Activated CD4-positive, alpha-beta T cell treated with anti-CD3 and anti-CD28 coated beads, Interleukin-10, Interleukin-2, amounts not matched to agents 100 ng/mL and 50 ng/mL, durations not matched to agents 16 hours and 8 hours (primary cell): ENCODE measurements at regions not wholly inside any gene's neighbourhood (a gene's known extent, or its start where the extent isn't known, plus 50 kb on each side); places are given as distances from the start of the nearest gene placed in this dataset.
"Not testable (repeated sequence)": the region's sequence is repeated elsewhere in the genome, so short reads cannot be mapped to it uniquely, and the experiment has no call there.

Source experiments
- DNase-seq: peaks from one replicate; pipeline ENCODE4 v3.0.0-alpha.2; 2020

DNA sequence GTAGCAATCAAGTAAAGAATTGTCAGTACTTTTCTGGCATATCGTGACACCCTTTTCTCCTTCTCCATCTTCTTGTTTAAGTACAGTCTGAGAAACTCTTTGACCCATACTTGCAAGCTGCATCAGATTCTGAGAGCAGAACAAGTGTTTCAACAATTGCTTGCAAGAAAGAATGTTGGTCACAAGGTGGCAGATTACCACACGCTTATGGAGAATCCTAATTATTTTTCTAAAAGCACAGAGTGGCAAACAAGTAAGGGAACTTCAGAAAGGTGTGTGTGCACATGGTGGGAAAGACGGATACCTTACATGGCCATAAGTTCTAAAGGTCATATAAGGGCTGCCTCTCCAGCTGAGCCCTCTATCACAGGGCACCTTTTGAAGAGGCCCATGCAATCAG lies 136.4 kb upstream of the FGF13 start:
- DNase-seq = no peak

DNA sequence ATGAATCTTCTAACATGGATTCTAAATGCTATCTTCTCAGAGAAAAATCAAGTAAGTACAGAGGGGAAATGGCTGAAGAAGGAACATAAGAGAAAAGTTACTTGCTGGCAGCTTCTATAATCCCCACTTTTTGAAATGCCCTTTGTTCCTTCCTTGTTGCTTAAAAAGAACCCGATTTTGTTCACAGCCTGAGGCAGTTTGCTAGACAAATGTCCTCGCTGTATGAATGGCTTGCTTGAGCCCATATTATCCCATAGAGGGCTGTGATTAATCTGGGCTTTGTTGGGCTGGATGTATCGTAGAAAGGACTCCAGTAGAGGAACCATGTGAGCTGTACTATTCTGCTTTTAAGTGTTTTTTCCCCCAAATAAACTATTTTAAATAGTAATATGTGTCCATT lies 134.3 kb upstream of the FGF13 start:
- DNase-seq = no peak

DNA sequence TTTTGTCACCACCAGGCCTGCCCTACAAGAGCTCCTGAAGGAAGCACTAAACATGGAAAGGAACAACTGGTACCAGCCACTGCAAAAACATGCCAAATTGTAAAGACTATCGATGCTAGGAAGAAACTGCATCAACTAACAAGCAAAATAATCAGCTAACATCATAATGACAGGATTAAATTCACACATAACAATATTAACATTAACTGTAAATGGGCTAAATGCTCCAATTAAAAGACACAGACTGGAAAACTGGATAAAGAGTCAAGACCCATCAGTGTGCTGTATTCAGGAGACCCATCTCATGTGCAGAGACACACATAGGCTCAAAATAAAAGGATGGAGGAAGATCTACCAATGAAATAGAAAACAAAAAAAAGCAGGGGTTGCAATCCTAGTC lies 95.9 kb upstream of the FGF13 start:
- DNase-seq = not testable (repeated sequence)

DNA sequence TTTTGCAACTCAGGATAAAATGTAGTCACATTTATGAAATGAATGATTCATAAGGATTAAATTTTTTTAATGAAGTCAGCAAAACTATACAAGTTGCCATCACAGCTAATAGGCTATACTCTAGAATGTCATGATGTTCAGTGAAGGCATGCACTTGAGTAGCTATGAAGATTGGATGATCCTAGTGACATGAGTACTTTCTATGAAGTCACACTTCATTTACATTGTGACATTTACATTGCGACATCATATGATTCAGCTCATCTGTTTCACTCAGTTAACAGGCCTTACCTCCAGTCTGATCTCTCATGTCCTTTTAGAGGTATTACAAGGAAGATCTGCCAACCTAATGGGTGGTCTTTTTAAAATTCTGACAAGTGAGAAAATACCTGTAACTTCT lies 82.7 kb upstream of the FGF13 start:
- no peak for DNase-seq

- no peak for DNase-seq
These were observed 80.0 kb upstream of the FGF13 start for GRCh38 chrX:138791551-138791950.

DNA sequence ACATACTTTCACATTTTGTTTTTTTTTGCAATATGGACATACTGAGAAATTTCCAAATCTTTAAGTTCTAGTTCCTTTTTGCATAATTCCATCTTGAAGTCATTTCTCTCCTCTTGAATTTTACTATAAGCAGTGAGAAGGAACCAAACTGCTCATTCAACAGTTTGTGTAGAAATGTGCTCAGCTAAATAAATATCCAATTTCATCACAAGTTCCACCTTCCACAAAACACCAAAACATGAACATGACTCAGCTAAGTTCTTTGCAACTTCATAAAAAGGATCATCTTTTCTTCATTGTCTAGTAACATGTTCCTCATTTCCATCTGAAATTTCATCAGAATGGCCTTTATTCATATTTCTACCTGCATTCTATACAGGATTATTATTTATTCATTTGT lies 77.3 kb upstream of the FGF13 start:
- no peak for DNase-seq

DNA sequence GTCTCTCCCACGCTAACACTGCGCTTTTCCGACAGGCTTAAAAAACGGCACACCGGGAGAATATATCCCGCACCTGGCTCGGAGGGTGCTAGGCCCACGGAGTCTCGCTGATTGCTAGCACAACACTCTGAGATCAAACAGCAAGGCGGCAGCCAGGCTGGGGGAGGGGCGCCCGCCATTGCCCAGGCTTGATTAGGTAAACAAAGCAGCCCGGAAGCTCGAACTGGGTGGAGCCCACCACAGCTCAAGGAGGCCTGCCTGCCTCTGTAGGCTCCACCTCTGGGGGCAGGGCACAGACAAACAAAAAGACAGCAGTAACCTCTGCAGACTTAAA lies 67.0 kb upstream of the FGF13 start:
- not testable (repeated sequence) for DNase-seq

DNA sequence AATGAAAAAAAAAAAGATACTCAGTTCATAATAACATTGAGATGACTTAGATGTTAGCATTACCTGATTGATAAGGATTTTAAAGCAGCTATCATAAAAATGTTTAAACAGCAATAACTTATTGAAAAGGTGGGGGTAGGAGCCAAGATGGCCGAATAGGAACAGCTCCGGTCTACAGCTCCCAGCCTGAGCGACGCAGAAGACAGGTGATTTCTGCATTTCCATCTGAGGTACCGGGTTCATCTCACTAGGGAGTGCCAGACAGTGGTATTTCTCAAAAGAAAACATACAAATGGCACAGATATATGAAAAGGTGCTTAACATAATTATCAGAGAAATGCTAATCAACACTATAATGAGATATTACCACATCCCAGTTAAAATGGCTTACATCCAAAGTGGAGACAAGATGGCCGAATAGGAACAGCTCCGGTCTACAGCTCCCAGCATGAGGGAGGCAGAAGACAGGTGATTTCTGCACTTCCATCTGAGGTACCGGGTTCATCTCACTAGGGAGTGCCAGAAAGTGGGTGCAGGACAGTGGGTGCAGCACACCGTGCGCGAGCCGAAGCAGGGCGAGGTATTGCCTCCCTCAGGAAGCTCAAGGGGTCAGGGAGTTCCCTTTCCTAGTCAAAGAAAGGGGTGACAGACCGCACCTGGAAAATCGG lies 66.5 kb upstream of the FGF13 start:
- DNase-seq = not testable (repeated sequence)

- DNase-seq = no peak
These were observed 65.7 kb upstream of the FGF13 start for GRCh38 chrX:138777230-138777629.

DNA sequence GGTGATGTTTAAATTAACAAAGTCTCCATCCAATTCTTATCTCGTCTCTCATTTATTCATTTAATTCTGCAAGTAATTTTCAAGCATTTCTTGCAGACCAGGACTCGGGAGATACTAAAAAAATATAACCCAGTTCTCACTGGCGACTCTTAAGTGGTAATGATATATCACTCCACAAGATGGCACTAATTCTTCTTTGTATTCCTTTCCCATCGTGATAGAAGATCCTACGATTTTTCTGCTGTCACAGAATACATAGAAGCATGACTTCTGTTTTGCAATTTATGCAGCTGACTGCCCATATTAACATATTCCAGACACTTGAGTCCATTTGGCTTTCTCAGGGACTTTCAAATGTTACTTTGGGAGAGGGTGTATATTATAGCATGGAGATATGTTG lies 64.0 kb upstream of the FGF13 start:
- peak; percentile 17 for DNase-seq

DNA sequence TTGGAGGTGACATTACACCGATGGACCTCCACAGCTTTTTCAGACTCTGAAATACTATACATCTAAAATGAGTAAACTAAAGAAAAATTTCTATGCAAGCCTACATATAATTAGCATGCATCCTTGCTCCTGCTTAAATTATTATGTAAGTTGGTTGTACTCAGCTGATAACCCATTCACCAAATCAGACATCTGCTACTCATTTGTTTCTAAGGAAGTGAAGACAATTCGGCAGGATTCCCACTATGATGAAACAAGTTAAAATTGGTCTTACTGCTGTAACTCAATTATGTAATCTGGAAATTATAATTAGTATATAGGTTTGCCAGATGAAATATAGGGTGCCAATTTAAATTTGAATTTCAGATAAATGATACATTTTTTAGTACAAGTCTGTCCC lies 59.5 kb upstream of the FGF13 start:
- no peak for DNase-seq

GRCh38 chrX:138769918-138770317 lies 58.4 kb upstream of the FGF13 start:
- DNase-seq = no peak

GRCh38 chrX:138765051-138765450 lies 53.5 kb upstream of the FGF13 start:
- DNase-seq = no peak

DNA sequence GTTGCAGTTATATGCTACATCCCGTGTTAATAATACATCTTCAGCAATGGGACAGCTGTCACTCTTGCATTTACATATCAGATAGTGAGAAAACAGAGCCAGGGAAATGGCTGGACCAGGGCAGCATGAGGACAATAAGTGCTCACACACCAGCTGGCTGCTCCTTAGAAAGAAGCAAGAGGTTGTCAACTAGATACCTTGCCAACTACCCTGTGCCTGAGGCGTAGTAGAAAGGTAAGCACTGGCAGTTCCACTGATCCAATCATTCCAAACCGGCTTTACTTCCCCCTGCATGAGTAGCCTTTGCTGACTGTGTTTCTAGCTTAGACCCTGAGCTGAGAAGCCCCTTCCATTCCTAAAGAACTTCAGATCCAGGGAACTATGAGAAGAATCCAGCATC lies 52.2 kb upstream of the FGF13 start:
- no peak for DNase-seq

DNA sequence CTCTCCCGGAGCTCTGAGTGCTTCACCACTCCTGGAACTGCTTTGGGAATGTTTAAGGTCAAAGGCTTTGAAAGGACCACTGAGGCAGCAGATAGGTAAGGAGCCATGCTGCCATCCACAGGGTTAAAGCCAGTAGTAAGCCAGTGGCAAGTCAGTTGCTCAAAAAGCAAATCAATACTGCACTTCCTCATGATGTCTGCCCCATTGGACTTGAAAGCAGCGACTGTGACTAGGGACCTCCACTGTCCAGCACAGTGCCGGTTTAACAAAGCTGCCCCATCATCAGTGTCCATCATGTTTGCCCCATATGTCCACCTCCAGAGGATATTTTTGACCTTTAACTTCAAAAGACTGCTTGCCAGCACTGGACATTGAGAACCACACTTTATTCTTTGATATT lies 49.9 kb upstream of the FGF13 start:
- DNase-seq = no peak
